Tibial nerve (tissue), 4 donors: ENCODE measurements at regions not wholly inside any gene's neighbourhood (a gene's known extent, or its start where the extent isn't known, plus 50 kb on each side); places are given as distances from the start of the nearest gene placed in this dataset.

Experiments
- EP300 ChIP-seq, 2 donors: sonication (generic); formaldehyde crosslinking; IDR thresholded peaks; one replicate each; pipeline ENCODE4 v1.6.1; 2017; ENCODE audit warnings: antibody characterized with exemption in 2 of 2, mild to moderate bottlenecking in 1 of 2
- POLR2A ChIP-seq, 2 donors: fragments of 450-650 bp; IDR thresholded peaks; one replicate each; pipeline ENCODE4 v1.6.1; 2017; ENCODE audit warnings: antibody characterized with exemption in 2 of 2, mild to moderate bottlenecking in 2 of 2, moderate library complexity in 2 of 2
- TF ChIP-seq, protein P1 (sequence below), 5 experiments: fragments of 200-600 bp in 3 of 5; fragments of 450-650 bp in 2 of 5; sonication (generic) in 3 of 5; IDR thresholded peaks; one replicate each; pipeline ENCODE4 v1.5.1; 2016 to 2019; ENCODE audit warnings: antibody characterized with exemption in 5 of 5, mild to moderate bottlenecking in 3 of 5, moderate library complexity in 2 of 5

DNA sequence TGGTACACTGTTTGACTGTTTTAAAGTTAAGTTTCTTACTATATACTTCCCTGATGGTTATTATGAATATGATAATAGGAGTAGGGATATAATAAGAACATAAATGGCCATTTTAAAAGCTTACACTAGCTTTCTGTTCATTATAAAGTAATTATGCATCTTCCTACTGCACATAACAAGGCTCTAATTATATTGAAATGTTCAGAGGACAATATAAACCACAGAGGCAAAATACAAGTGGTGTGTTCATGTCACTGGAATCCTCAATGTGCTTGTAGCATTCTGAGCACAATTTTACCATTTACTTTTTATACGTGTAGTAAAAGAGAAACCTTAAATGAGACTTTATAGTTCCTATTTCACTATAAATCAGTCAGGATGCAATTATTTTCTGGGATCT is 268.3 kb downstream of the TMA16 start:
- TF ChIP-seq, protein P1, sequence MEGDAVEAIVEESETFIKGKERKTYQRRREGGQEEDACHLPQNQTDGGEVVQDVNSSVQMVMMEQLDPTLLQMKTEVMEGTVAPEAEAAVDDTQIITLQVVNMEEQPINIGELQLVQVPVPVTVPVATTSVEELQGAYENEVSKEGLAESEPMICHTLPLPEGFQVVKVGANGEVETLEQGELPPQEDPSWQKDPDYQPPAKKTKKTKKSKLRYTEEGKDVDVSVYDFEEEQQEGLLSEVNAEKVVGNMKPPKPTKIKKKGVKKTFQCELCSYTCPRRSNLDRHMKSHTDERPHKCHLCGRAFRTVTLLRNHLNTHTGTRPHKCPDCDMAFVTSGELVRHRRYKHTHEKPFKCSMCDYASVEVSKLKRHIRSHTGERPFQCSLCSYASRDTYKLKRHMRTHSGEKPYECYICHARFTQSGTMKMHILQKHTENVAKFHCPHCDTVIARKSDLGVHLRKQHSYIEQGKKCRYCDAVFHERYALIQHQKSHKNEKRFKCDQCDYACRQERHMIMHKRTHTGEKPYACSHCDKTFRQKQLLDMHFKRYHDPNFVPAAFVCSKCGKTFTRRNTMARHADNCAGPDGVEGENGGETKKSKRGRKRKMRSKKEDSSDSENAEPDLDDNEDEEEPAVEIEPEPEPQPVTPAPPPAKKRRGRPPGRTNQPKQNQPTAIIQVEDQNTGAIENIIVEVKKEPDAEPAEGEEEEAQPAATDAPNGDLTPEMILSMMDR (IDR thresholded peaks at IDR 0.05): no peak
- TF ChIP-seq POLR2A (IDR thresholded peaks at IDR 0.05) (no peak), EP300 (IDR thresholded peaks at IDR 0.05) (no peak)
